Vagina (tissue), 2 donors: ENCODE measurements at regions not wholly inside any gene's neighbourhood (a gene's known extent, or its start where the extent isn't known, plus 50 kb on each side); places are given as distances from the start of the nearest gene placed in this dataset.

Experiments
- CTCF ChIP-seq, 3 experiments: fragments of 450-650 bp in 2 of 3; fragments of 200-600 bp in 1 of 3; sonication (generic) in 1 of 3; IDR thresholded peaks; one replicate each; pipeline ENCODE4 v1.5.1; 2017 to 2019; ENCODE audit warnings: antibody characterized with exemption in 3 of 3, mild to moderate bottlenecking in 2 of 3, moderate library complexity in 2 of 3
- POLR2AphosphoS5 ChIP-seq, 2 donors: sonication (generic); formaldehyde crosslinking; IDR thresholded peaks; one replicate each; pipeline ENCODE4 v1.9.0; 2017; ENCODE audit warnings: antibody characterized with exemption in 2 of 2, mild to moderate bottlenecking in 2 of 2, low read depth in 1 of 2; ENCODE audit not compliant: insufficient read depth in 1 of 2

GRCh38 chr2:59567151-59567550 lies 986.3 kb downstream of the BCL11A start:
- TF ChIP-seq CTCF (IDR thresholded peaks at IDR 0.05), result no peak
- no peak for TF ChIP-seq POLR2AphosphoS5 (IDR thresholded peaks at IDR 0.05; ENCODE audit: insufficient read depth in 1 of 2, low read depth in 1 of 2)
